Keratinocyte (primary cell): ENCODE measurements at regions not wholly inside any gene's neighbourhood (a gene's known extent, or its start where the extent isn't known, plus 50 kb on each side); places are given as distances from the start of the nearest gene placed in this dataset.
"Not testable (repeated sequence)": the region's sequence is repeated elsewhere in the genome, so short reads cannot be mapped to it uniquely, and the experiment has no call there.

Experiments
- DNase-seq: peaks from one replicate; pipeline ENCODE4 v3.0.0-alpha.2; 2011; ENCODE audit warnings: low read depth, missing footprints, low spot score
- FAIRE-seq: peaks from 2 replicates; lab custom pipeline; 2011; peaks lifted over from hg19 to GRCh38; lab: Jason Lieb, UNC
- H2AFZ ChIP-seq: 2 replicates; pipeline ENCODE4 v1.6.0; 2012; ENCODE audit warnings: low read length, control low read depth, inconsistent platforms; ENCODE audit not compliant: control insufficient read depth
- H3K27ac ChIP-seq: 2 replicates; pipeline ENCODE4 v1.5.1; 2011; ENCODE audit warnings: low read length; ENCODE audit not compliant: control insufficient read depth, insufficient read depth
- H3K27me3 ChIP-seq: 3 replicates; pipeline ENCODE4 v1.6.0; 2011; ENCODE audit warnings: low read length; ENCODE audit not compliant: control insufficient read depth, insufficient read depth; ENCODE audit errors: extremely low read depth
- H3K36me3 ChIP-seq, 2 experiments: 2 replicates in 1 of 2; 3 replicates in 1 of 2; pipeline ENCODE4 v1.5.1; 2011; ENCODE audit warnings: low read length in 2 of 2, mild to moderate bottlenecking in 1 of 2; ENCODE audit not compliant: control insufficient read depth in 2 of 2, insufficient read depth in 2 of 2; ENCODE audit errors: extremely low read depth in 1 of 2
- H3K4me1 ChIP-seq: 3 replicates; pipeline ENCODE4 v1.5.1; 2011; ENCODE audit warnings: low read length; ENCODE audit not compliant: control insufficient read depth, insufficient read depth; ENCODE audit errors: extremely low read depth
- H3K4me2 ChIP-seq: 3 replicates; pipeline ENCODE4 v1.6.0; 2011; ENCODE audit warnings: low read depth, low read length; ENCODE audit not compliant: control insufficient read depth, insufficient read depth; ENCODE audit errors: extremely low read depth
- H3K4me3 ChIP-seq, 3 experiments: fragments of 200-600 bp in 1 of 3; sonication (generic) in 1 of 3; 2 replicates in 2 of 3; 3 replicates in 1 of 3; pipeline ENCODE4 v1.5.1; 2011 to 2016; ENCODE audit warnings: low read length in 3 of 3, mild to moderate bottlenecking in 3 of 3, control low read depth in 2 of 3, inconsistent platforms in 1 of 3, low read depth in 1 of 3, mixed read lengths in 1 of 3, mixed run types in 1 of 3, moderate library complexity in 1 of 3; ENCODE audit not compliant: control insufficient read depth in 2 of 3, insufficient read depth in 2 of 3; ENCODE audit errors: extremely low read depth in 1 of 3
- H3K79me2 ChIP-seq: 2 replicates; pipeline ENCODE4 v1.6.0; 2012; ENCODE audit warnings: low read length; ENCODE audit not compliant: control insufficient read depth, insufficient read depth
- H3K9ac ChIP-seq: 3 replicates; pipeline ENCODE4 v1.6.0; 2011; ENCODE audit warnings: low read length; ENCODE audit not compliant: control insufficient read depth, insufficient read depth; ENCODE audit errors: extremely low read depth
- H3K9me1 ChIP-seq: 3 replicates; pipeline ENCODE4 v1.6.0; 2011; ENCODE audit warnings: low read length; ENCODE audit not compliant: control insufficient read depth, insufficient read depth; ENCODE audit errors: extremely low read depth
- H3K9me3 ChIP-seq: 2 replicates; pipeline ENCODE4 v1.5.1; 2012; ENCODE audit warnings: low read depth, low read length; ENCODE audit not compliant: control insufficient read depth
- H4K20me1 ChIP-seq: 3 replicates; pipeline ENCODE4 v1.6.0; 2011; ENCODE audit warnings: low read length; ENCODE audit not compliant: control insufficient read depth, insufficient read depth; ENCODE audit errors: extremely low read depth
- EZH2 ChIP-seq: IDR thresholded peaks from one replicate; pipeline ENCODE4 v1.6.1; 2012; ENCODE audit warnings: inconsistent platforms, mild to moderate bottlenecking, low read length, moderate library complexity
- dilution Hi-C: fragments of 300-500 bp; cut with MboI; formaldehyde crosslinking; loops from one replicate; pipeline ENCODE4 v1.7.0; 2020; ENCODE audit warnings: low sequenced_read_pairs; ENCODE audit not compliant: extremely low pct_ligation_motif_present
- TF ChIP-seq, protein P1 (sequence below), 3 experiments: IDR thresholded peaks in 1 of 3; conservative IDR thresholded peaks in 1 of 3; optimal IDR thresholded peaks in 1 of 3; 2 replicates in 2 of 3; 3 replicates in 1 of 3; pipeline versions ENCODE3 to v1.5.1; 2011; ENCODE audit warnings: low read length in 3 of 3, mild to moderate bottlenecking in 3 of 3, moderate library complexity in 2 of 3, control low read depth in 1 of 3, inconsistent platforms in 1 of 3; ENCODE audit not compliant: insufficient read depth in 2 of 3; ENCODE audit errors: extremely low read depth in 1 of 3

DNA sequence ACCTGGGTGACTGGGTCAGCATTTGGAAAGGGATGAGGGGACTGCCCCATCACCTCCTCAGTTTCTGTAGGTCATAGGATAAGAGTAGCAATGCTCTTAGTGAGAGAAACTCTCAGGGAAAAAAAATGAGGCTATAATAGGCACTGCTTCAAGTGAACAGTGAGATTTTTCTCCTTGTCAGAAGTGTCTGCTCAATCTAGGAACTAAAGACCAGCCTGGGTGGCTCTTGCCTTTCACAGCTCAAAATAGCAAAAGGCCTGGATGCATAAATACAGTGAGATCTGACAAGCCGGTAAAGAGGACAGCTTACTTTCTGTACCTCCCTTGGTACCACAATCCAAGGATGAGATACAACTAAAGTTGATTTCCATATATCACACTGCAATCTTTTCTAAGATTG, 205.6 kb upstream of the ANO5 start:
- H3K79me2 ChIP-seq: no peaks in the 10 kb centered on the region
- no peak overlapping the region for H3K27ac ChIP-seq
- no peak overlapping the region for H3K4me2 ChIP-seq
- no peaks in the 10 kb centered on the region for H3K9me1 ChIP-seq
- H3K27me3 ChIP-seq: no peaks in the 10 kb centered on the region
- H3K36me3 ChIP-seq: no peaks in the 10 kb centered on the region
- H2AFZ ChIP-seq: no peak overlapping the region
- no peak for TF ChIP-seq EZH2
- TF ChIP-seq, protein P1, sequence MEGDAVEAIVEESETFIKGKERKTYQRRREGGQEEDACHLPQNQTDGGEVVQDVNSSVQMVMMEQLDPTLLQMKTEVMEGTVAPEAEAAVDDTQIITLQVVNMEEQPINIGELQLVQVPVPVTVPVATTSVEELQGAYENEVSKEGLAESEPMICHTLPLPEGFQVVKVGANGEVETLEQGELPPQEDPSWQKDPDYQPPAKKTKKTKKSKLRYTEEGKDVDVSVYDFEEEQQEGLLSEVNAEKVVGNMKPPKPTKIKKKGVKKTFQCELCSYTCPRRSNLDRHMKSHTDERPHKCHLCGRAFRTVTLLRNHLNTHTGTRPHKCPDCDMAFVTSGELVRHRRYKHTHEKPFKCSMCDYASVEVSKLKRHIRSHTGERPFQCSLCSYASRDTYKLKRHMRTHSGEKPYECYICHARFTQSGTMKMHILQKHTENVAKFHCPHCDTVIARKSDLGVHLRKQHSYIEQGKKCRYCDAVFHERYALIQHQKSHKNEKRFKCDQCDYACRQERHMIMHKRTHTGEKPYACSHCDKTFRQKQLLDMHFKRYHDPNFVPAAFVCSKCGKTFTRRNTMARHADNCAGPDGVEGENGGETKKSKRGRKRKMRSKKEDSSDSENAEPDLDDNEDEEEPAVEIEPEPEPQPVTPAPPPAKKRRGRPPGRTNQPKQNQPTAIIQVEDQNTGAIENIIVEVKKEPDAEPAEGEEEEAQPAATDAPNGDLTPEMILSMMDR (optimal IDR thresholded peaks at IDR 0.05 in 1 of 3, IDR thresholded peaks at IDR 0.05 in 1 of 3, conservative IDR thresholded peaks at IDR 0.05 in 1 of 3; ENCODE audit: extremely low read depth in 1 of 3, insufficient read depth in 2 of 3, low read length in 3 of 3): no peak
- FAIRE-seq: no peak
- no peaks in the 10 kb centered on the region for H3K4me1 ChIP-seq
- no peaks in the 10 kb centered on the region for H4K20me1 ChIP-seq
- no peaks in the 10 kb centered on the region for H3K9me3 ChIP-seq
- H3K9ac ChIP-seq: no peak overlapping the region
- no peak overlapping the region for H3K4me3 ChIP-seq
- dilution Hi-C loops: no loop called here
- DNase-seq: no peak

DNA sequence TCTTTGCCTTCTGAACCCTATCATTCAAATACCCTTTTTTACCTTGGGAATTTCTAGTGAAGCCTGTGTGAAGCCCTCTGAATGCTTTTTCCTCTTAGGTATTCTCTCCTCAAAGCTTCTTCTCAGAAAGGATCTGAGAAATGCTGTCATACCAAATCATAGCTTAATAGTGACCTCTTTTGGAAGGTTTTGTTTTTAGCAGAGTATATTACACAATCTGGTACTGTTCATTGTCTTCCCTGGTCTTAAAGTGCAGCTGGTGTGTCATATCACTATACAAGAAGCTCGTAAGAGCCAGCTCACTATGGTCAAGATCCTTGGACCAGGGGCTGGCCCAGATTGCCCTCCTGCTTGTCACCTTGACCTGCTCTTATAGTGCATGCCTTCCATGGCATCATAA, 204.4 kb upstream of the ANO5 start:
- Histone ChIP-seq H3K9ac (no peak overlapping the region), H3K27ac (no peak overlapping the region), H3K27me3 (no peaks in the 10 kb centered on the region), H3K4me2 (no peak overlapping the region), H4K20me1 (no peaks in the 10 kb centered on the region), H3K9me3 (no peaks in the 10 kb centered on the region), H3K36me3 (no peaks in the 10 kb centered on the region), H2AFZ (no peak overlapping the region), H3K4me3 (no peak overlapping the region), H3K9me1 (no peaks in the 10 kb centered on the region), H3K79me2 (no peaks in the 10 kb centered on the region), H3K4me1 (no peaks in the 10 kb centered on the region)
- no peak for FAIRE-seq
- TF ChIP-seq EZH2: no peak
- TF ChIP-seq, protein P1 (optimal IDR thresholded peaks at IDR 0.05 in 1 of 3, IDR thresholded peaks at IDR 0.05 in 1 of 3, conservative IDR thresholded peaks at IDR 0.05 in 1 of 3; ENCODE audit: extremely low read depth in 1 of 3, insufficient read depth in 2 of 3, low read length in 3 of 3): no peak
- no peak for DNase-seq
- dilution Hi-C loops: no loop called here

GRCh38 chr11:22001803-22002202, 191.1 kb upstream of the ANO5 start:
- H3K9me1 ChIP-seq, H3K4me1 ChIP-seq, H3K27me3 ChIP-seq, H3K27ac ChIP-seq, H3K36me3 ChIP-seq, FAIRE-seq, H3K9me3 ChIP-seq, H3K4me2 ChIP-seq, H3K79me2 ChIP-seq, DNase-seq, H2AFZ ChIP-seq, H4K20me1 ChIP-seq, dilution Hi-C loops, H3K9ac ChIP-seq, H3K4me3 ChIP-seq: not testable (repeated sequence)
